WERI-Rb-1 (cell line): ENCODE measurements at regions not wholly inside any gene's neighbourhood (a gene's known extent, or its start where the extent isn't known, plus 50 kb on each side); places are given as distances from the start of the nearest gene placed in this dataset.
A peak's percentile ranks its signal among the peaks of the same experiment; 100 is the strongest.

Experiments
- DNase-seq: peaks from one replicate; pipeline ENCODE4 v3.0.0-alpha.2; 2020
- H3K27ac ChIP-seq: fragments of 250-450 bp; sonication (Bioruptor Pico); 2 replicates; pipeline ENCODE4 v1.5.1; 2020; ENCODE audit warnings: mild to moderate bottlenecking, moderate library complexity
- H3K27me3 ChIP-seq: fragments of 250-450 bp; sonication (Bioruptor Pico); 2 replicates; pipeline ENCODE4 v1.5.1; 2021; ENCODE audit warnings: mild to moderate bottlenecking, low read depth, moderate library complexity; ENCODE audit not compliant: insufficient read depth, severe bottlenecking
- H3K36me3 ChIP-seq: fragments of 250-450 bp; sonication (Bioruptor Pico); 2 replicates; pipeline ENCODE4 v1.5.1; 2020; ENCODE audit warnings: mild to moderate bottlenecking, moderate library complexity
- H3K4me3 ChIP-seq: 2 replicates; pipeline ENCODE4 v1.5.1; 2011; ENCODE audit warnings: low read depth, mild to moderate bottlenecking, control low read depth, low read length
- H3K9me3 ChIP-seq: fragments of 250-450 bp; sonication (Bioruptor Pico); 2 replicates; pipeline ENCODE4 v1.5.1; 2021; ENCODE audit warnings: mild to moderate bottlenecking, moderate library complexity; ENCODE audit not compliant: severe bottlenecking
- CTCF ChIP-seq: IDR thresholded peaks from 2 replicates; pipeline ENCODE4 v1.5.1; 2011; ENCODE audit warnings: low read depth, mild to moderate bottlenecking, control low read depth, inconsistent platforms, low read length

GRCh38 chr1:36743286-36744005 is 260.7 kb upstream of the CSF3R start:
- H3K9me3 ChIP-seq = peaks cover 25% of the 10 kb centered on the region
- H3K27me3 ChIP-seq = no peaks in the 10 kb centered on the region
- no peak for DNase-seq
- H3K27ac ChIP-seq = peak overlapping the region; percentile 21; the same call in 1 of the 2 replicates
- H3K4me3 ChIP-seq = no peak overlapping the region
- H3K36me3 ChIP-seq = no peaks in the 10 kb centered on the region
- TF ChIP-seq CTCF = no peak

GRCh38 chr1:36741066-36741465 is 258.4 kb upstream of the CSF3R start:
- H3K27ac ChIP-seq = peak overlapping the region; percentile 89
- peaks cover 14% of the 10 kb centered on the region for H3K9me3 ChIP-seq
- H3K27me3 ChIP-seq = no peaks in the 10 kb centered on the region
- TF ChIP-seq CTCF = no peak
- no peak overlapping the region for H3K4me3 ChIP-seq
- no peaks in the 10 kb centered on the region for H3K36me3 ChIP-seq
- DNase-seq = no peak

GRCh38 chr1:36740446-36740845 is 257.7 kb upstream of the CSF3R start:
- H3K27ac ChIP-seq = peak overlapping the region; percentile 89
- H3K36me3 ChIP-seq = no peaks in the 10 kb centered on the region
- no peak overlapping the region for H3K4me3 ChIP-seq
- peaks cover 12% of the 10 kb centered on the region for H3K9me3 ChIP-seq
- TF ChIP-seq CTCF = no peak
- peak; percentile 65 for DNase-seq
- no peaks in the 10 kb centered on the region for H3K27me3 ChIP-seq

GRCh38 chr1:36739703-36740289 is 257.1 kb upstream of the CSF3R start:
- no peak overlapping the region for H3K4me3 ChIP-seq
- peak; percentile 37 for DNase-seq
- TF ChIP-seq CTCF = no peak
- H3K9me3 ChIP-seq = peaks cover 12% of the 10 kb centered on the region
- no peaks in the 10 kb centered on the region for H3K36me3 ChIP-seq
- H3K27ac ChIP-seq = peak overlapping the region; percentile 89
- H3K27me3 ChIP-seq = no peaks in the 10 kb centered on the region

DNA sequence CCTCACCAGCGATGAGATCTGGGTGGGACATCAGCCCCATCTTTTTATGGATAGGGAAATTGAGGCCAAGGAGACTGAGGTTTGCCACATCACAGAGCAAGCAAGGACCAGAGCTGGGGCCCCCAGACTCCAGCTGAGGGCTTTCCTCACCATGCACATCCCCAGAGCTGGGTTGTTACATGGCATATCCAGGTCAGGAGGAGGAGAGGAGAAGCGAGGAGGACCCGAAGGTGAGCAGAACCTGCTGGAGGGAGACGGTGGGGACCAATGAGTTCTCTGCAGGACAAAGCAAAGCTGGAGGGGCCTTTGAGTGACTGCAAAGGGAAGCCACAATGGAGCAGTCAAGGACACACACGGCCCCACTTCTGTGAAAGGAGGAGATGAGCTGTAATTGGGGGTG is 255.5 kb upstream of the CSF3R start:
- DNase-seq = no peak
- peak overlapping the region; percentile 89 for H3K27ac ChIP-seq
- no peak overlapping the region for H3K4me3 ChIP-seq
- peaks cover 6% of the 10 kb centered on the region for H3K9me3 ChIP-seq
- H3K27me3 ChIP-seq = no peaks in the 10 kb centered on the region
- TF ChIP-seq CTCF = no peak
- no peaks in the 10 kb centered on the region for H3K36me3 ChIP-seq
